NCI-H2196 (cell line): ENCODE measurements at regions not wholly inside any gene's neighbourhood (a gene's known extent, or its start where the extent isn't known, plus 50 kb on each side); places are given as distances from the start of the nearest gene placed in this dataset.
A peak's percentile ranks its signal among the peaks of the same experiment; 100 is the strongest.
"Not testable (repeated sequence)": the region's sequence is repeated elsewhere in the genome, so short reads cannot be mapped to it uniquely, and the experiment has no call there.

Experiments used
- DNase-seq: peaks from one replicate; lab custom pipeline; 2025; ENCODE audit not compliant: unreplicated experiment; lab: John Stamatoyannopoulos, UW

DNA sequence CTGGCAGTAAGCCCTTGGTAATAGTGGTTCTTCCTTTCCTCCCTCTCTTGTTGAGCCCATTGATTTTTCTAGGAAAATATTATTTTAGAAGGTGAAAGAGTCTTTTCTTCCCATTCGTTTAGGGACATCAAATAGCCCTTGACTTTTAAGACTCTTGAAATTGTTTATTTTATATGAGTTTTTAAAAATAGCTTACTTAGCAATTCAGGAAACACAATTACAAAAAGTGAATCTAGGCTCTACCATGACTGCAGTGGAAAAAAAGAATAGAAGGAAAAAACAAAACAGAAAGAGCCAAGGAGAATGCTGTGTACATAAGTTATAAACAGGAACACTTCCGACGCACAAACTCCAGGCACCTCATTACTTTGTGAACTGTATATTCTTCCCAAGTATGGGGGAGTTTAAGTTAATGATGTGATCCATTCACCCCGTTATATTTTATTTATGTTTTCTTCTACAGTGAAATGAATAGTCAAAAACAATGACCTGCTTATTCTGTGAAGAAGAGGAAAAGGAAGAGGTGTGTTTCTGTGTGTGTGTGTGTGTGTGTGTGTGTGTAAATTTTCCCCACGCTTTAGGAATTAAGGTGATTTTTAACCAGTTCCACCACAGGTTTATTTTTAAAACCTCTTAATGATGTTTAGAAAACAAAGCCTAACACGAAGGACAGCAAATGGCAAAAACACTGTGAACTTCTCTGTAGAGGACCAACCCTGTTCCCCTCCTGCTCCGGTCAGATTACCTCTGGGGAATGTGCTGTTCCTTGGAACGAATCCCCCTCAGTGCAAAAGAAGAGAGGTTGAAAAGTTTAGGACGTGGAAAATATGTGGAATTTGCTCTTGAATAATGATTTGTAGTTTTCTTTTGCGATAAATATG, 266.3 kb downstream of the KLF5 start:
- no peak for DNase-seq

GRCh38 chr13:73323615-73324014, 264.8 kb downstream of the KLF5 start:
- no peak for DNase-seq

- no peak for DNase-seq
Observed at GRCh38 chr13:73321043-73321442, 262.2 kb downstream of the KLF5 start.

DNA sequence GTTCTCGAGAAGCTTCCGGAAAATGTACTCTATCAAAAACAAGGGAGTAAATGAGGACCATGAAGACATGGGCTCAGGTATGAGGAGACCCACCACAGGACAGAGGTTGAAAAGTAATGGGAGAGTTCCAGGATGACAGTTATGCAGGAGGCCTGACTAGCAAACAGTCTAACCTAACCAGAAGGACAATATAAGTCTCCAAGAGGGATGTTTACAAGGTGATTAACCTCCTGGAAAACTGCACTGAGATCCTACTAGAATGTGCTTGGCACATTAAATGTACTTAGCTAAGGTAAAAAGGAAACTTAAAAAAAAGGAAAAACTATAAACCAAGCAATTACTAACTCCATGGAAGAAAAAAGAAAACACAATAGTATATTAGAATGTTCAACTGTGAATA, 258.3 kb downstream of the KLF5 start:
- no peak for DNase-seq

- no peak for DNase-seq
Observed at GRCh38 chr13:73310366-73310765, 251.6 kb downstream of the KLF5 start.

DNA sequence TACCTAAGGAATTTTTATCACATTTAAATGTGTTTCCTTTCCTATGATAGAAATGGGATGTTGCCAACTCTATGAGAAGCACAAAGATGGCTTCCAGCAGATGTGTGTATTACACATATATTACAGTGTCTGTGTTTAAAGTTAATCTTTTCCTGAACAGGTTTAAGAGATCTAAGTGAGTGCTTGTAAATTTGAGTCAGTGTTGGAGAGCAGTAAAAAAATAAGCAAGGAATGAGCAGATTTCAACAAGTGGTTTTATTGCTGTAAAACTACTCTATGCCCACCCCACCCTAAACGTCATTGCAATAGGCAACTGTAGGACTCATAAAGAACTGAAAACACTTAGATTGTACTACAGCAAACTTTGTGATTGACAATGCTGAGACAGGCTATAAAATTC, 248.7 kb downstream of the KLF5 start:
- no peak for DNase-seq

GRCh38 chr13:73306688-73307087, 247.9 kb downstream of the KLF5 start:
- no peak for DNase-seq

GRCh38 chr13:73304442-73304841, 245.6 kb downstream of the KLF5 start:
- no peak for DNase-seq

DNA sequence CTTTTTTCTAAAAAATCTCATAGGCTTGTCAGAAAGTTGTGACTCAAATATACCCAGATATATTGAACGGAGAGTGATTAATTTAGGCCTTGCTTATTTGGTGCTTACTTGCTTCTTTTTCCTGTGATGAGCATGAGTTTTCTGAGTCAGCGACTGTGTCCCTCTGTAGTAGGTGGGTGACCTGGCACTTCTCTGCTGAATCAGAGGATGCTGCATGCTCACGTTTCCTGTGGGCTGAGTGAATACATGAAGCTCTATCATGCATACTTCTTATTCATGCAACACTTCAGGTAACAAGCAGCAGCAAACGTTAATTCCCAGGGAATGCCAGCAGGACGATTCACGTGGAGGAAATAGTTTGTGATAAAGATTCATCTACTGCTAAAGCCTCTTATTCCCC, 245.0 kb downstream of the KLF5 start:
- no peak for DNase-seq

DNA sequence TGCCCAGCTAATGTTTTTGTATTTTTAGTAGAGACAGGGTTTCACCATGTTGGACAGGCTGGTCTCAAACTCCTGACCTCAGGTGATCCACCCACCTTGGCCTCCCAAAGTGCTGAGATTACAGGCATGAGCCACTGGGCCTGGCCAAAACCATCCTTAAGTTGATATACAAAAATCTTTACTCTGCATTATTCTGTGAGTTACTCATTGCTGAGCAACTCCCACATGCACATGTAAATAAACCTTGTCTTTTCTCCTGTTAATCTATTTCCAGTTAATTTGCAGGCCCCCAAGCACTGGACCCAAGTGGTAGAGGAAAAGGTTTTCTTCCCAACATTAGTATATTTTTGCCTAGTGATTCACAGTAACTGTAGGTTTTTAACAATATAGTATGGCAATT, 242.8 kb downstream of the KLF5 start:
- DNase-seq = not testable (repeated sequence)

DNA sequence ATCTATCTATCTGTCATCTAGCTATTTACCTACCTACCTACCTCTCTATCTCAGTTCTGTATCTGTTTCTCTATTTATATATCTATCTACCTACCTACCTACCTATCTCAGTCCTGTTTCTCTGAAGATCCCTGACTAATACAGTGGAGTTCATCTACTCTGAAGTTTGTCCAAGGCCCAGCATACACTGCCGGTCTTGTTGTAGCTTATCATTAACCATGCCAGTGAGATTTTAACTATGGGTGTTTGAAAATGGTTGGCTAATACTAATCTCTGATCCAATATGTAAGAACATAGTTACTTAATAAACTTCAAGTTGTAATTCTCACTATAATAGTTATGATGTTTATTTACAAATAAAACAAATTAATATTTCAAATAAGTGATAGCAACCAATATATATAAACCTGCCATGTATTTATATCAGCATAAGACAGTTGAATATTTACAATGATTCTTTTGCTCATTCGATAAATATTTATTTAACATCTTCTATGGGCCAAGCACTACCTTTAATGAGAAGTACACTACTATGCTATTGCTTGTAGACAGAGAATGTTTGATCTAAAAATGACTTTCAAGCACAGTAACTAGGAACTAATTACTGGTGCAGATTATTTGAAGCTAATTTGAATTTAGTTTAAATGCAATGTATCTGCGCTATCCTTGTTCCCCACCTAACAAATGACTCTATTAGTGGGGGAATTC, 242.1 kb downstream of the KLF5 start:
- DNase-seq = no peak

DNA sequence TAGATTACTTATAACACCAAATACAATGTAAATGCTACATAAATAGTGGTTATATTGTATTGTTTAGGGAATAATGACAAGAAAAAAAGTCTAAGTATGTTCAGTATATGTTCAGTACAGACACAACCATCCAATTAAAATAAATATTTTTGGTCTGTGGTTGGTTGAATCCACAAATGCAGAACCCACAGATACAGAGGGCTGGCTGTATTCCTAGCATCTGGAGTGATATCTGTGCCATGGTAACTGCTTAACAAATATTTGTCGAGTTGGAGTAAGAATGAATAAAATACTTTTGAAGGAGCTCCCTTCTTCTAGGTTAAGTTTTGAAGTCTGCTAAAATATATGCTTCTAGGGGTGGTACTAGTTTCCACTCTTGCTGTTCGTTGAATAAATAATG, 241.0 kb downstream of the KLF5 start:
- no peak for DNase-seq

- no peak for DNase-seq
Observed at GRCh38 chr13:73293913-73294523, 235.2 kb downstream of the KLF5 start.

GRCh38 chr13:73292127-73292526, 233.3 kb downstream of the KLF5 start:
- no peak for DNase-seq

- DNase-seq = no peak
Observed at GRCh38 chr13:73290844-73291243, 232.0 kb downstream of the KLF5 start.

- DNase-seq = no peak
Observed at GRCh38 chr13:73288596-73288995, 229.8 kb downstream of the KLF5 start.

DNA sequence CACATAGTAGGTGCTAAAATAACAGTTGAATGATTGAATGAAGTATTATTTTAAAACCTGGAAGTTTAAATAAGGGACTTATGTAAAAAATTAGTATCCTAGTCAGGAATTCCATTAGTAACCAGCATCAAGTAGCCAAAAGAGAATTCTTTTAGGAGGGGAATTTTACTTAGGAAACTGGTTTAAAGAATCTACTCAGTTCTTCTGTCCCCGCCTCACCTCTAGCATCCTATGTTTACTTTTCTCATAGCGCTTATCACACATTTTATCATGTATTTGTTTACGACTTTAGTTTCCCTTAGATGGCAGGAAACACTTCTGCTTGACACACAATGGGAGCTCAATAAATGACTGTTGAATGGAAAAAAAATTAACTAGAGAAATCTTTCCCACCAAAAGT, 229.0 kb downstream of the KLF5 start:
- DNase-seq = no peak

- peak; percentile 11 for DNase-seq
Observed at GRCh38 chr13:73286942-73287620, 228.3 kb downstream of the KLF5 start.

DNA sequence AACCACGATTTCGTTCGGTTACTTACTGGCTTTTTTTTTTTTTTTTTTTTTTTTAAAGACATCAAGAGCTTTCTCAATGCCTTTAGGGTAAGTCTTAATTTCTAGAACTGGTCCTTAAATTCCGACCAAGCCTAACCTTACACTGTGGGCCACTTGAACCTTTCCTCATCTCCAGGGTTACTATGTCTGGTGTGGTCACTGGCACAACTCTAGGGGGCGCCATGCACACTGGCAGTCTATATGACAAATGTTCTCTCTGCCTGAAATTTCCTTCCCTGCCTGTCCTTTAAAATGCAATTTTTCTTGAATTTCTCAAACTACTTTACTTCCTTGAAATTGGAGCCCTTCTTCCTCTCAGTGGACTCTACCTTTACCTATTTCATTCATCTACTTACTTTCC, 227.4 kb downstream of the KLF5 start:
- DNase-seq = no peak

GRCh38 chr13:73284081-73284874, 225.5 kb downstream of the KLF5 start:
- DNase-seq = no peak

- no peak for DNase-seq
Observed at GRCh38 chr13:73283636-73284035, 224.8 kb downstream of the KLF5 start.
